HEK293T (cell line): ENCODE measurements at regions not wholly inside any gene's neighbourhood (a gene's known extent, or its start where the extent isn't known, plus 50 kb on each side); places are given as distances from the start of the nearest gene placed in this dataset.

ENCODE experiments used
- ARNT ChIP-seq: fragments of 450-650 bp; IDR thresholded peaks from 2 replicates; pipeline ENCODE4 v1.6.1; 2017; ENCODE audit warnings: mild to moderate bottlenecking
- ELF4 ChIP-seq: fragments of 450-650 bp; IDR thresholded peaks from 2 replicates; pipeline ENCODE4 v1.6.1; 2017; ENCODE audit warnings: antibody characterized with exemption
- FOXM1 ChIP-seq: fragments of 450-650 bp; IDR thresholded peaks from 2 replicates; pipeline ENCODE4 v1.6.1; 2017; ENCODE audit warnings: mild to moderate bottlenecking, borderline replicate concordance
- HDGF ChIP-seq: fragments of 450-650 bp; IDR thresholded peaks from 2 replicates; pipeline ENCODE4 v1.6.1; 2017; ENCODE audit warnings: antibody characterized with exemption, borderline replicate concordance
- L3MBTL2 ChIP-seq: fragments of 450-650 bp; conservative IDR thresholded peaks from 2 replicates; pipeline ENCODE4 v1.6.1; 2016; ENCODE audit warnings: mild to moderate bottlenecking
- NFRKB ChIP-seq: fragments of 450-650 bp; IDR thresholded peaks from 2 replicates; pipeline ENCODE4 v1.6.1; 2016; ENCODE audit warnings: mild to moderate bottlenecking, moderate library complexity
- SP1 ChIP-seq: fragments of 450-650 bp; IDR thresholded peaks from 2 replicates; pipeline ENCODE4 v1.6.1; 2017
- SUZ12 ChIP-seq: fragments of 450-650 bp; IDR thresholded peaks from 2 replicates; pipeline ENCODE4 v1.6.1; 2016; ENCODE audit warnings: mild to moderate bottlenecking
- TARDBP ChIP-seq: fragments of 450-650 bp; IDR thresholded peaks from 2 replicates; pipeline ENCODE4 v1.6.1; 2016
- ZNF384 ChIP-seq: fragments of 450-650 bp; IDR thresholded peaks from 2 replicates; pipeline ENCODE4 v1.6.1; 2016

- TF ChIP-seq SUZ12: no peak
- TF ChIP-seq NFRKB: no peak
- no peak for TF ChIP-seq SP1
- no peak for TF ChIP-seq ZNF384
- TF ChIP-seq FOXM1: no peak
- TF ChIP-seq HDGF: no peak
- no peak for TF ChIP-seq ELF4
- no peak for TF ChIP-seq TARDBP
- no peak for TF ChIP-seq L3MBTL2
- TF ChIP-seq ARNT: no peak
Observed at GRCh38 chr18:43886341-43886740, 609.1 kb upstream of the SYT4 start.
